GM23338 (cell line): ENCODE measurements at regions not wholly inside any gene's neighbourhood (a gene's known extent, or its start where the extent isn't known, plus 50 kb on each side); places are given as distances from the start of the nearest gene placed in this dataset.

Source experiments
- ATAC-seq: fragments of 200-7000 bp; cut with Tn5 transposase; 3 replicates; pipeline ENCODE4 v1.9.1; 2020
- DNase-seq: peaks from one replicate; pipeline ENCODE4 v3.0.0-alpha.2; 2015; ENCODE audit warnings: low spot score
- H2AFZ ChIP-seq: fragments of 200-600 bp; sonication (generic); 2 replicates; pipeline ENCODE4 v1.8.0; 2016; ENCODE audit warnings: antibody characterized with exemption, mild to moderate bottlenecking, moderate library complexity
- H3F3A ChIP-seq: fragments of 200-600 bp; sonication (generic); replicated peaks from 2 replicates; pipeline ENCODE4 v1.8.0; 2017; ENCODE audit warnings: antibody characterized with exemption, mixed run types, low read depth
- H3K27ac ChIP-seq: fragments of 200-600 bp; sonication (generic); 2 replicates; pipeline ENCODE4 v1.6.1; 2016; ENCODE audit warnings: low read depth
- H3K27me3 ChIP-seq: fragments of 200-600 bp; sonication (generic); 2 replicates; pipeline ENCODE4 v1.8.0; 2016; ENCODE audit warnings: mild to moderate bottlenecking, mixed run types, moderate library complexity; ENCODE audit not compliant: insufficient read depth
- H3K36me3 ChIP-seq: fragments of 200-600 bp; sonication (generic); 2 replicates; pipeline ENCODE4 v1.8.0; 2016; ENCODE audit warnings: mild to moderate bottlenecking; ENCODE audit not compliant: insufficient read depth
- H3K4me1 ChIP-seq: fragments of 200-600 bp; sonication (generic); 2 replicates; pipeline ENCODE4 v1.8.0; 2016; ENCODE audit warnings: mild to moderate bottlenecking, moderate library complexity; ENCODE audit not compliant: insufficient read depth
- H3K4me2 ChIP-seq: fragments of 200-600 bp; sonication (generic); 2 replicates; pipeline ENCODE4 v1.7.1; 2017; ENCODE audit warnings: mixed run types
- H3K4me3 ChIP-seq: fragments of 200-600 bp; sonication (generic); 2 replicates; pipeline ENCODE4 v1.6.1; 2016; ENCODE audit warnings: mixed run types
- H3K79me2 ChIP-seq: fragments of 200-600 bp; sonication (generic); replicated peaks from 2 replicates; pipeline ENCODE4 v1.8.0; 2017; ENCODE audit warnings: mild to moderate bottlenecking; ENCODE audit not compliant: insufficient read depth
- H3K9me2 ChIP-seq: fragments of 200-600 bp; sonication (generic); 2 replicates; pipeline ENCODE4 v1.8.0; 2017; ENCODE audit not compliant: insufficient read depth
- H4K20me1 ChIP-seq: fragments of 200-600 bp; sonication (generic); replicated peaks from 2 replicates; pipeline ENCODE4 v1.8.0; 2017; ENCODE audit warnings: mild to moderate bottlenecking; ENCODE audit not compliant: insufficient read depth
- H3K27ac Mint-ChIP-seq: 2 replicates; pipeline ENCODE4 v1.8.0; 2020; ENCODE audit warnings: inconsistent platforms, mild to moderate bottlenecking, moderate library complexity, mixed read lengths
- H3K27me3 Mint-ChIP-seq: 3 replicates; pipeline ENCODE4 v1.8.0; 2022; ENCODE audit warnings: low read depth, mild to moderate bottlenecking, moderate library complexity, mixed read lengths, inconsistent platforms; ENCODE audit not compliant: insufficient read depth, poor library complexity
- H3K36me3 Mint-ChIP-seq: 3 replicates; pipeline ENCODE4 v1.8.0; 2021; ENCODE audit warnings: low read depth, mild to moderate bottlenecking, inconsistent platforms, moderate library complexity, mixed read lengths
- H3K4me1 Mint-ChIP-seq: 3 replicates; pipeline ENCODE4 v1.8.0; 2020; ENCODE audit warnings: mild to moderate bottlenecking, inconsistent platforms, mixed read lengths
- H3K4me3 Mint-ChIP-seq: 3 replicates; pipeline ENCODE4 v1.8.0; 2021; ENCODE audit warnings: moderate library complexity, mild to moderate bottlenecking, inconsistent platforms, mixed read lengths
- H3K9me3 Mint-ChIP-seq: 3 replicates; pipeline ENCODE4 v1.8.0; 2020; ENCODE audit warnings: moderate library complexity, mild to moderate bottlenecking, inconsistent platforms, mixed read lengths
- EZH2phosphoT487 ChIP-seq: fragments of 200-600 bp; sonication (generic); IDR thresholded peaks from one replicate; pipeline ENCODE4 v1.8.1; 2018; ENCODE audit warnings: antibody characterized with exemption; ENCODE audit not compliant: unreplicated experiment
- NANOG ChIP-seq: IDR thresholded peaks from 2 replicates; pipeline ENCODE4 v1.6.1; 2016; ENCODE audit warnings: antibody characterized with exemption, borderline replicate concordance
- POLR2AphosphoS5 ChIP-seq: IDR thresholded peaks from 2 replicates; pipeline ENCODE4 v1.6.1; 2016; ENCODE audit warnings: antibody characterized with exemption, low read depth
- REST ChIP-seq: IDR thresholded peaks from one replicate; pipeline ENCODE4 v1.6.1; 2018; ENCODE audit warnings: antibody characterized with exemption; ENCODE audit not compliant: unreplicated experiment
- STAT1 ChIP-seq: IDR thresholded peaks from one replicate; pipeline ENCODE4 v1.6.1; 2016; ENCODE audit warnings: antibody characterized with exemption; ENCODE audit not compliant: unreplicated experiment
- TF ChIP-seq, protein P1 (sequence below): fragments of 250-450 bp; sonication (Bioruptor Pico); IDR thresholded peaks from 2 replicates; pipeline ENCODE4 v1.5.0; 2020; ENCODE audit warnings: mild to moderate bottlenecking, moderate library complexity

GRCh38 chrX:6661736-6662135 lies 126.8 kb upstream of the VCX3A start:
- H3K36me3 ChIP-seq, result no peaks in the 10 kb centered on the region; the same call in 1 of the 2 replicates
- no peaks in the 10 kb centered on the region for H3K9me2 ChIP-seq
- no peaks in the 10 kb centered on the region for H3K27me3 ChIP-seq
- DNase-seq, result no peak
- H3K4me2 ChIP-seq, result no peak overlapping the region
- Mint-ChIP-seq H3K36me3 (peaks cover 49% of the 10 kb centered on the region), H3K9me3 (peaks cover 39% of the 10 kb centered on the region), H3K4me1 (peaks cover 11% of the 10 kb centered on the region), H3K4me3 (no peak overlapping the region), H3K27me3 (peaks cover 2% of the 10 kb centered on the region), H3K27ac (no peak overlapping the region)
- no peaks in the 10 kb centered on the region for H3K4me1 ChIP-seq
- no peak overlapping the region for H3K4me3 ChIP-seq
- H3K79me2 ChIP-seq, result no peaks in the 10 kb centered on the region
- ATAC-seq, result no peak
- no peak for TF ChIP-seq EZH2phosphoT487
- TF ChIP-seq STAT1, result no peak
- TF ChIP-seq, protein P1, sequence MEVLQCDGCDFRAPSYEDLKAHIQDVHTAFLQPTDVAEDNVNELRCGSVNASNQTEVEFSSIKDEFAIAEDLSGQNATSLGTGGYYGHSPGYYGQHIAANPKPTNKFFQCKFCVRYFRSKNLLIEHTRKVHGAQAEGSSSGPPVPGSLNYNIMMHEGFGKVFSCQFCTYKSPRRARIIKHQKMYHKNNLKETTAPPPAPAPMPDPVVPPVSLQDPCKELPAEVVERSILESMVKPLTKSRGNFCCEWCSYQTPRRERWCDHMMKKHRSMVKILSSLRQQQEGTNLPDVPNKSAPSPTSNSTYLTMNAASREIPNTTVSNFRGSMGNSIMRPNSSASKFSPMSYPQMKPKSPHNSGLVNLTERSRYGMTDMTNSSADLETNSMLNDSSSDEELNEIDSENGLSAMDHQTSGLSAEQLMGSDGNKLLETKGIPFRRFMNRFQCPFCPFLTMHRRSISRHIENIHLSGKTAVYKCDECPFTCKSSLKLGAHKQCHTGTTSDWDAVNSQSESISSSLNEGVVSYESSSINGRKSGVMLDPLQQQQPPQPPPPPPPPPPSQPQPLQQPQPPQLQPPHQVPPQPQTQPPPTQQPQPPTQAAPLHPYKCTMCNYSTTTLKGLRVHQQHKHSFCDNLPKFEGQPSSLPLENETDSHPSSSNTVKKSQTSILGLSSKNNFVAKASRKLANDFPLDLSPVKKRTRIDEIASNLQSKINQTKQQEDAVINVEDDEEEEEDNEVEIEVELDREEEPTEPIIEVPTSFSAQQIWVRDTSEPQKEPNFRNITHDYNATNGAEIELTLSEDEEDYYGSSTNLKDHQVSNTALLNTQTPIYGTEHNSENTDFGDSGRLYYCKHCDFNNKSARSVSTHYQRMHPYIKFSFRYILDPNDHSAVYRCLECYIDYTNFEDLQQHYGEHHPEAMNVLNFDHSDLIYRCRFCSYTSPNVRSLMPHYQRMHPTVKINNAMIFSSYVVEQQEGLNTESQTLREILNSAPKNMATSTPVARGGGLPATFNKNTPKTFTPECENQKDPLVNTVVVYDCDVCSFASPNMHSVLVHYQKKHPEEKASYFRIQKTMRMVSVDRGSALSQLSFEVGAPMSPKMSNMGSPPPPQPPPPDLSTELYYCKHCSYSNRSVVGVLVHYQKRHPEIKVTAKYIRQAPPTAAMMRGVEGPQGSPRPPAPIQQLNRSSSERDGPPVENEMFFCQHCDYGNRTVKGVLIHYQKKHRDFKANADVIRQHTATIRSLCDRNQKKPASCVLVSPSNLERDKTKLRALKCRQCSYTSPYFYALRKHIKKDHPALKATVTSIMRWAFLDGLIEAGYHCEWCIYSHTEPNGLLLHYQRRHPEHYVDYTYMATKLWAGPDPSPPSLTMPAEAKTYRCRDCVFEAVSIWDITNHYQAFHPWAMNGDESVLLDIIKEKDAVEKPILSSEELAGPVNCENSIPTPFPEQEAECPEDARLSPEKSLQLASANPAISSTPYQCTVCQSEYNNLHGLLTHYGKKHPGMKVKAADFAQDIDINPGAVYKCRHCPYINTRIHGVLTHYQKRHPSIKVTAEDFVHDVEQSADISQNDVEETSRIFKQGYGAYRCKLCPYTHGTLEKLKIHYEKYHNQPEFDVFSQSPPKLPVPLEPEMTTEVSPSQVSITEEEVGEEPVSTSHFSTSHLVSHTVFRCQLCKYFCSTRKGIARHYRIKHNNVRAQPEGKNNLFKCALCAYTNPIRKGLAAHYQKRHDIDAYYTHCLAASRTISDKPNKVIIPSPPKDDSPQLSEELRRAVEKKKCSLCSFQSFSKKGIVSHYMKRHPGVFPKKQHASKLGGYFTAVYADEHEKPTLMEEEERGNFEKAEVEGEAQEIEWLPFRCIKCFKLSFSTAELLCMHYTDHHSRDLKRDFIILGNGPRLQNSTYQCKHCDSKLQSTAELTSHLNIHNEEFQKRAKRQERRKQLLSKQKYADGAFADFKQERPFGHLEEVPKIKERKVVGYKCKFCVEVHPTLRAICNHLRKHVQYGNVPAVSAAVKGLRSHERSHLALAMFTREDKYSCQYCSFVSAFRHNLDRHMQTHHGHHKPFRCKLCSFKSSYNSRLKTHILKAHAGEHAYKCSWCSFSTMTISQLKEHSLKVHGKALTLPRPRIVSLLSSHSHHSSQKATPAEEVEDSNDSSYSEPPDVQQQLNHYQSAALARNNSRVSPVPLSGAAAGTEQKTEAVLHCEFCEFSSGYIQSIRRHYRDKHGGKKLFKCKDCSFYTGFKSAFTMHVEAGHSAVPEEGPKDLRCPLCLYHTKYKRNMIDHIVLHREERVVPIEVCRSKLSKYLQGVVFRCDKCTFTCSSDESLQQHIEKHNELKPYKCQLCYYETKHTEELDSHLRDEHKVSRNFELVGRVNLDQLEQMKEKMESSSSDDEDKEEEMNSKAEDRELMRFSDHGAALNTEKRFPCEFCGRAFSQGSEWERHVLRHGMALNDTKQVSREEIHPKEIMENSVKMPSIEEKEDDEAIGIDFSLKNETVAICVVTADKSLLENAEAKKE (CRISPR knock-in tag), result no peak
- no peak for TF ChIP-seq REST
- no peak for TF ChIP-seq POLR2AphosphoS5
- no peak for TF ChIP-seq NANOG
- H3F3A ChIP-seq, result no peaks in the 10 kb centered on the region
- no peaks in the 10 kb centered on the region for H4K20me1 ChIP-seq
- no peak overlapping the region for H3K27ac ChIP-seq
- H2AFZ ChIP-seq, result no peak overlapping the region
